Superior temporal gyrus (tissue), 1 donor: ENCODE measurements at regions not wholly inside any gene's neighbourhood (a gene's known extent, or its start where the extent isn't known, plus 50 kb on each side); places are given as distances from the start of the nearest gene placed in this dataset.

Experiments used
- DNase-seq: peaks from one replicate; pipeline ENCODE4 v3.0.0-alpha.2; 2016; ENCODE audit errors: extremely low spot score

DNA sequence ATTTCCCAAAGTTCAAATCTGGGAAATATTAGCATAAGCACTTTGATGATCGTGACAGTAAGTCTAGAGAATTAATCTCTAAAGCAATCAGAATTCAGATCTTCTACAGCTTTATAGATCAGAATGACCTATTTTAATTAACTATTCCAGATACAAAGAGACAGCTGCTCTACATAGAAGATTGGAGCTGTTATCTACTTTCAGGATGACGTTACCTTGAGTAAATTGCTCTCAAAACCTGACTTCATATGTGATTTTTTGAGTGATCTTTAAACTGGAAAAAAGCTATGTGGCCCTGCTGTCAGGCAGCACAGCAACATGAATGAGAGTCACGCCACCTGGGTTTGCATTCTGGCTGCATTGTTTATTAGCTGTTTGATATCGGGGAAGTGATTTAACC, 259.9 kb upstream of the CDH6 start:
- DNase-seq, result no peak

DNA sequence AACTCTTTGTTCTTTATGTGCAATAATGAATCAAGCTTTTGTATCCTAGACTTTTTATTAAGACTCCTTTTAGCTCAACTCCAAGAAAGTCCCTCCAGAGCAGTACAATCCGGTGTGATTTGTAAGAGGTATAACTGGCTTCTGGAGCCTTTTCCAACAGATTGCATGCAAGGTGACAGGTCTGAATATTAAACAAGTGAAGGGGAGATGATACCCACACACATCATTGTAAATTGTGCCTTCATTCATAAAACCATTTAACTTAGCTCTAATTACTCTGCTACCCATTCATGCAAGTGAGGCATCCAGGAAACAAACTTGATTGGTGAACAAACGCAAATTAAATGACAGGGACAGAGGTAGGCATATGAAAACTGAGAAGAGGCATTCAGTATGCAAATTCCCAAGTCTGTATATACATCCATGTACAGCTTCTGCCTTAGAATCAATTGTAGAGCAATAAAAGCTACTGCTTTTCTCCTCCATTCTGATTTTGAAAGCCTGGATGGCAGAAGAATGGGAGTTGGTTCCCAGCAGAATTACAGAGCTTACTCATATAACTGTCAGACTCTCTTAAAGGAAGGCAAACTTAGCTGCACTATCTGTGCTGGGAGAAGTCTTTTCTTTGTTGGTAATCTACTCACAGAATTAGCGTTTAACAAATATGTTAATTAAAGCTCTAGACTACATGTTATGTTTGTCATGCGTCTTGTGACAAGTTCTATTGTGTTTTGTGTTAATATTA, 261.0 kb upstream of the CDH6 start:
- DNase-seq, result no peak

DNA sequence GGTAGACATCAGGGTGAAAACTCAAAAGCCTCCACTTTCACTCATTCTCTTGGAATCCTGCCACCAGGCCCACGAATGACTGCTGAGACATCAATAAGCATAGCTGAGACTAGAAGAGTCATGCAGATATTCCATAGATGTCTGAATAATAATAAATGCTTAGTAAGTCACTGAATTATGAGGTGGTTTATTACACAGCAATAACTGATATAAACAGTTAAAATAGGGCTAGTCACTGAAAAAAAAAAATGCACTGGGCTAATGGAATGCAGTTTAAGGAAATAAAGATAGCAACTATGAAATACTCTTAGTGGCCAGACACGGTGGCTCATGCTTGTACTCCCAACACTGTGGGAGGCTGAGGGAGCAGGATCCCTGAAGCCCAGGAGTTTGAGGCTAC, 262.8 kb upstream of the CDH6 start:
- DNase-seq, result no peak

DNA sequence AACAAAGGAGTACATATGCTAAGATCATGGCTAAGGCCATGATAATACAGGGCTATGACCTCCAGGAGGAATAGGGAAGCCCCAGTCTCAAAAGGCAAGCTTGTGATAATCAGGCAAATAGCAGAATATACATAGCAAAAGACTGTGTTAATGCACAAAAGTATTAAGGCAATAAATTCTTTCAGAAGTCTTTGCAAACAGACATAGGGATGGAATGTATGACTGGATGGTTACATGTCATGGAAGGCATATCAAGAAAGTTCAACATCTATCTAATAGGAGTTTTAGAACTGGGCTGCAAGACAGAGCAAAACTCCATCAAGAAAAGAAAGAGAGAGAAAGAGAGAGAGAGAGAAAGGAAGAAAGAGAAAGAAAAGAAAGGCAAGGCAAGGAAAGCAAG, 264.5 kb upstream of the CDH6 start:
- DNase-seq, result no peak

- DNase-seq, result no peak
Measured at GRCh38 chr5:30926218-30926617, 267.3 kb upstream of the CDH6 start.

GRCh38 chr5:30921388-30921787, 272.1 kb upstream of the CDH6 start:
- DNase-seq, result no peak

DNA sequence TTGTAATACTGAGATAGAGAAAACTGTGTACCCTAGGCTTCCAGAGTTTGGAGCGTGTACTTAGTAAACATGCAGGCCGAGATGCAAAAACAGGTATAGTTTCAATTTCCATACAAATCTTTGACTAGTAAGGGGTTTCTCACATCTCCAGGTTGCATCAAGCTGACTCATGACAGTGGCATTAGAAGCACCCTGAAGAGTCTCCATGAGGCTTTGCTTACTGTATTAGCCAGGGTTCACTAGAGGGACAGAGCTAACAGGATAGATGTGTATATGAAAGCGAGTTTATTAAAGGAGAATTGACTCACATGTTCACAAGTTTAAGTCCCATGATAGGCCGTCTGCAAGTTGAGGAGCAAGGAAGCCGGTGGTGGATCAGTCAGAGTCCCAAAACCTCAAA, 275.3 kb upstream of the CDH6 start:
- DNase-seq, result no peak

DNA sequence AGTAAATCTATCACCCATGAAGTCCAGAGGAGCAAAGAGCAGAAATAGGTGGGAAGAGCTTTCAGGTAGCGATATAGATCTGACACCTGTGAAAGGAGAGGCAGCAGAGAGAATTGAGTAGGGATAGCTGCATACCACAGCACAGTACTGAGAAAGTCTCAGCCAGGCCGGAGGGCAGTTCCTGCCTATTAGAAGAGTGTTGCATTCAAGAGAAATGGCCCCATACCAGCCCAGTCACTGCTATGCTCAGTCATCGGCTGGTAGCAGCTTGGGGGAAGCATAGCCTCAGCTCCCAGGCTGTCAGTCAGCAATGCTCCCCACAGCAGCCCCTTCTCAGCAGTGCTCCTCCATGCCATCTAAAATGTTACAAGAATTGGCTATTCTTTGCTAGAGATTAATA, 285.1 kb upstream of the CDH6 start:
- no peak for DNase-seq

DNA sequence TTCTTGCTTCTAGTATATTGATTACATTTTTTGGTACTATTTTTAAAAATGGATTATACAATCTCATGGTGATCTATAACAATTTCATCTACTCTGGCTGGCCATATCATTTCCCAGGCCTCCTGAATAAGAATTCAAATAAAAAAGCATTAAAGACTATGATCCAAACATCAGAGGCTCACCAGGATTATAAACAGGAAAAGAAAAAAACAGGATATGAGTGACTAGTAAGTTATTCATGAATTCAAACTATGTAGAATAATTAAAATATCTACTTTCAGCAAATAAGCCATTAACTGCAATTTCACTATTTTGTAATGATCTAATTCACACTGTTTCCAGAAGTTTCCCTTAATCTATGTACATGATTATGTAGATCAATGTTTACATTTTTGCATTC, 293.1 kb upstream of the CDH6 start:
- DNase-seq, result no peak

DNA sequence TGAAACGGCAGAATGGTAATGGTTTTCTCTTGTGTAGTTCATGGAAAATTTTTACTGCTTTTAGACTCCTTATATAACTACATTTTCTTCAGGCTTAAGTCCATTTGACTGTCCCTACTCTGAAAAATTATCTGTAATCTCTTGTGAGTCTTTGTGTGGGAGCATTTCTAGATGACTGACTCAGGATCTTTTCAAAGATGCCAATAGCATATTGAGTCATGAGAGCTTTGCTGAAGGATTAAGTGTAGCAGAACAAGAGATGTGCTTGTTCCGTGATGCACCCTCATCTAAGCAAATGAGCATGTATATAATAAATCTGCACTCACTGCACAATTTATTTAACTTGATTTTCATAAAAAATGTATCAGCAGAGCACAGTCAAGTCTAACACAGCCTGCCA, 298.7 kb upstream of the CDH6 start:
- peak; percentile 18 for DNase-seq

GRCh38 chr5:30891660-30892059, 301.8 kb upstream of the CDH6 start:
- no peak for DNase-seq

GRCh38 chr5:30890377-30890776, 303.1 kb upstream of the CDH6 start:
- no peak for DNase-seq

GRCh38 chr5:30880514-30880913, 313.0 kb upstream of the CDH6 start:
- DNase-seq, result no peak

DNA sequence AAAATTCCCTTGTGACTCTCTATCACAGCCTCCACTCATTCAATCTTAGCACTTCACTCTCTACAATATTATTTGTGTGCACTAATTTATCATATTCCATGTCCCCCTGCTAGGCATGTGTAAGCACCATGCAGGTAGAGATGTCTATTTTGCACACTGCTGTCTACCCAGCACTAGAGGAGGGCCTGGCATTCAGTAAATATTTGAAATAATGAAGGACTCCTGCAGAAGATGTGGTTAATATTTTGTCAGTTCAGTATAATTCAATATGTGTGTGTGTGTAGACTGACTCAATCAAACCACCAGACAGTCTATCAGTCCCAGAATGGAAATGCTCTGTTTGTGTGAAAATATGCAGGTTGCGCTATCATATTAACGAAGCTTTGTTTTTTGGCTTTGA, 313.6 kb upstream of the CDH6 start:
- DNase-seq, result no peak

DNA sequence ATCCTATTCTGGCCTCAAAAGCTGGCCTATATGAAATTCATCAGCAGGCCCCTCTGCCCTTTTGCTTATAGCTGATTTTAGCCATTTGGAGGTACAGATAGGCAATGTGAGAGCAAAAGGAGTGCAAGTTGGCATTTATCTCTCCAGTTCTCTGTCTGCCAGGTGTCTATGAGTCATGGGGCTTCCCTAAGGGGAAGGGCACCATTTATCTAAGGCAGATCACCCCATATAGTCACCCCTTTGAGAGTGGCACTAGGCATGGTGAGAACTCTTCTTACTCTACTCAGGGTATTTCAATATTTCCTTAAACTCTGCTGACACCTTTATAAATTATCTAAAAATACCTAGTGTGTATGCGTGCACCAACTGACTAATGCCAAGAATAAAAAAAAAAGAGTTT, 314.7 kb upstream of the CDH6 start:
- no peak for DNase-seq

DNA sequence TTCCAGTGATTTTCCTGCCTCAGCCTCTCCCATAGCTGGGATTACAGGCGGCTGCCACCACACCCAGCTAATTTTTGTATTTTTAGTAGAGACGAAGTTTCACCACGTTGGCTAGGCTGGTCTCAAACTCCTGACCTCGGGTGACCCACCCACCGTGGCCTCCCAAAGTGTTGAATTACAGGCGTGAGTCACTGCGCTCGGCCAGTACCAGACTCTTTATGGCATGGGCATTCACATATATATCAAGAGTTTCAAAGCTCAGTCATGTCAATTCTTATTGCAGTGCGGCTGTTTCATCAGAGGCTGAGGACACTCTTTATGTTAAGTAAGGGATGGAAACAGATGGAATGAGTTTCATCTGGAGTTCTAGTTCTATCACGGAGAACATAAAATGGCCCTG, 315.2 kb upstream of the CDH6 start:
- no peak for DNase-seq

- no peak for DNase-seq
Measured at GRCh38 chr5:30874241-30875034, 319.0 kb upstream of the CDH6 start.

DNA sequence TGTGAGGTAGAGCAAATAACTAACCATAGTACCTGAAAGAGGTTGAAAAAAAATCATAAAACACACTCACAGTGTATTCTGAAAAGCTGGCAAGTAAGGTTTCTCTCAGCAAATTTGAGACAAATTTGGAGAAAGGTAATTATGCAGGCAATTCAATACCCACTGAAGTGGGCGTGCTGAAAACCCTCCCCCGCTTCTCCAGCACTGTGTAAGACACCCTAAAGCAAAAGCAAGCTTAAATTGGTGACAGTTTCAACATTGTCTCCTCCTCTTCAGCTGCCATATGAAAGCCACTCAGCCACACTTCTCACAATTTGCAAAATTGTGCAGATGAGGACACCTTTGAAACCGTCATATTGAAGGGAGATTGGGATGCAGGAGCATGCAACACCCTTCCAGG, 322.3 kb upstream of the CDH6 start:
- DNase-seq, result no peak

GRCh38 chr5:30867711-30868110, 325.8 kb upstream of the CDH6 start:
- DNase-seq, result no peak

DNA sequence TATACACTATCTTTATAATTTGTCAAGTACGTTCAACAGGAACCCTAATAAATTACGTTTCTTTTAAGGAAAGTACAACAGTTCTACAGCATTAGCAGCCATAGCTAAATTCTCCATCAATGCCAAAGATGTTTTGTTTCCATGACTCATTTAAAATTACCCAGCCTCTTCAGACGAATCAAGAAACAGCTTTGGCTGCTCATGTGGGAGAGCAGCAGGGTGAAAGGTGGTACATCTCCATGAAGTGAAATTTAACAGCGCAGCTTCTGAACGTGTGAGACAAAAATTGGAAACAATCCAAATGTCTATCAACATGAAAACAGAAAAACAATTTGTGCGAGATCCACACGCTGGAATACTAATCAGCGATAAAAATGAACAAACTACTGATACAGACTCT, 327.3 kb upstream of the CDH6 start:
- DNase-seq, result no peak

- no peak for DNase-seq
Measured at GRCh38 chr5:30856242-30856641, 337.2 kb upstream of the CDH6 start.

DNA sequence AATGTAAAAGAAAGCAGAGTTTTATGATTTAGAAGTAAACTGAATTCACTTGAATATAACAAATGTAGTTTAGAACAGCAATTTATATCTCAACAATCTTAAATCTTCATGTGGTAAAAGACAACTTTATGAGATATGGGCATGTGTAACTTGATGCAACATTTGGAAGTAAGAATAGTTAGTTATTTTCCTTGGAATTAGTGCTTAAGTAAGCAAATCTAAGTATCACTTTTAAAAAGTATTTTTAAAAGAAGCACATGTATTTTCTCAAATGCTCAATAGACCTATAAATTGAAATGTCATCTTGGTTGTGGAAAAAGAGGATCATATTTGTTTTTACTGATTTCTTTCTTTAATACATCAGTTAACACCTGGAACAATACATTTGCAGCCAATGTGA, 340.3 kb upstream of the CDH6 start:
- no peak for DNase-seq

- DNase-seq, result no peak
Measured at GRCh38 chr5:30850866-30851265, 342.6 kb upstream of the CDH6 start.
